SJCRH30 (cell line): ENCODE measurements at regions not wholly inside any gene's neighbourhood (a gene's known extent, or its start where the extent isn't known, plus 50 kb on each side); places are given as distances from the start of the nearest gene placed in this dataset.

Experiments used
- DNase-seq, 2 experiments: peaks; one replicate each; pipeline ENCODE4 v3.0.0-alpha.2; 2015 to 2020
- H3K27ac ChIP-seq: fragments of 250-450 bp; sonication (Bioruptor Pico); 2 replicates; pipeline ENCODE4 v1.5.1; 2020; ENCODE audit warnings: mild to moderate bottlenecking, moderate library complexity
- H3K27me3 ChIP-seq: fragments of 250-450 bp; sonication (Bioruptor Pico); 2 replicates; pipeline ENCODE4 v1.5.1; 2020; ENCODE audit warnings: mild to moderate bottlenecking, moderate library complexity
- H3K36me3 ChIP-seq: fragments of 250-450 bp; sonication (Bioruptor Pico); 2 replicates; pipeline ENCODE4 v1.5.1; 2020; ENCODE audit warnings: mild to moderate bottlenecking, moderate library complexity
- H3K4me1 ChIP-seq: fragments of 250-450 bp; sonication (Bioruptor Pico); 2 replicates; pipeline ENCODE4 v1.5.1; 2020; ENCODE audit warnings: mild to moderate bottlenecking, moderate library complexity
- H3K4me3 ChIP-seq: fragments of 250-450 bp; sonication (Bioruptor Pico); 2 replicates; pipeline ENCODE4 v1.5.1; 2020; ENCODE audit warnings: mild to moderate bottlenecking, moderate library complexity
- H3K9me3 ChIP-seq: fragments of 250-450 bp; sonication (Bioruptor Pico); replicated peaks from 2 replicates; pipeline ENCODE4 v1.5.1; 2020; ENCODE audit warnings: mild to moderate bottlenecking, moderate library complexity

DNA sequence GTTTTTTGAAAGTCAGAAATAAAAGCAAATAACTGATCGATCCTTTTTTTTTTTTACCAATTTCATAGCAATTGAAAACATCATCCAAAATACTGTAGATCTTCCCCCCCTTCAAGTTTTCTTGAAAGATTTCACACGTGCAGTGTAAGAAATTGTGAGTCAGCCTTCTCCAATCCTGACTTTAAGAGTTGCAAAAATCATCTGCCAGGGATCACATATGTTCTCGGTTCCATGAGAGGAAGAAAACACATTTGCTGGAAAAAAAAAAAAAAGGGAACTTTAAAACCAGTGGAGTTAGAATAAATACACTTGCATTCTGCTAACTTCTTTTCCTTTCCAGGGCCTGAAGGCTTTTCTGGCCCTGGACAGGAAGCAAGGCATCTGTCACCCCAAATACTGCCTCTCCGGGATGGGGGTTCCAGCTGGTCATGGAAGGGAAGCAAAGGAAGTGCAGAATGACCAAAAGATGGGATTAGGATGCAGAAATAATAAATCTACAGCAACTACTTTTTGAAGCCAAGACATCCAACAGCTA is 198.4 kb upstream of the KIAA1217 start:
- Histone ChIP-seq H3K4me1 (peaks cover 7% of the 10 kb centered on the region; the same call in 1 of the 2 replicates), H3K36me3 (no peaks in the 10 kb centered on the region), H3K27ac (no peak overlapping the region), H3K27me3 (no peaks in the 10 kb centered on the region), H3K4me3 (no peak overlapping the region), H3K9me3 (no peaks in the 10 kb centered on the region)
- DNase-seq = no peak

GRCh38 chr10:24012249-24012803 is 196.6 kb upstream of the KIAA1217 start:
- Histone ChIP-seq H3K27me3 (no peaks in the 10 kb centered on the region), H3K4me1 (peaks cover 7% of the 10 kb centered on the region; the same call in 1 of the 2 replicates), H3K27ac (no peak overlapping the region), H3K9me3 (no peaks in the 10 kb centered on the region), H3K4me3 (no peak overlapping the region), H3K36me3 (no peaks in the 10 kb centered on the region)
- no peak for DNase-seq

GRCh38 chr10:24027107-24027506 is 181.8 kb upstream of the KIAA1217 start:
- H3K4me1 ChIP-seq = no peaks in the 10 kb centered on the region
- H3K9me3 ChIP-seq = no peaks in the 10 kb centered on the region
- no peak for DNase-seq
- no peaks in the 10 kb centered on the region for H3K27me3 ChIP-seq
- H3K4me3 ChIP-seq = no peak overlapping the region
- H3K27ac ChIP-seq = no peak overlapping the region
- no peaks in the 10 kb centered on the region for H3K36me3 ChIP-seq

DNA sequence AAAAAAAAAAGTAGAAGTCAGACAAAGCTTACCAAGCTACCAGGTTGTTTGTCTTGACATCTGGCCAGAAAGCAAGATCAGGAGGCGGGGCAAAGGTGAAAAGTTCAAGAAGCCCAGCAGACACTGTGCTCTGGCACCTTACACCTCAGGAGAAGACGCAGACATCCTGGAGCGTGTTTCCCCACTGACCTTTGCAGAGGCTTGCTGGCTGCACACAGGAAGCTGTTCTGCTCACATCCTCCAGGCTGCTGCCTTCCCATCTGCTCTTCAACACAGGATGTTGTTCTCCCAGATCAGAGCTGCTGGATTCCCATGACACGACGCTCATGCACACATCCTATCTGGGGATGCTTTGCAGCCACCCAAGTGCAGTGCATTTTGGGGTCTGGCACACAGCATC is 174.4 kb upstream of the KIAA1217 start:
- Histone ChIP-seq H3K9me3 (no peaks in the 10 kb centered on the region), H3K27ac (no peak overlapping the region)
- peak; percentile 11 to 27 for DNase-seq

DNA sequence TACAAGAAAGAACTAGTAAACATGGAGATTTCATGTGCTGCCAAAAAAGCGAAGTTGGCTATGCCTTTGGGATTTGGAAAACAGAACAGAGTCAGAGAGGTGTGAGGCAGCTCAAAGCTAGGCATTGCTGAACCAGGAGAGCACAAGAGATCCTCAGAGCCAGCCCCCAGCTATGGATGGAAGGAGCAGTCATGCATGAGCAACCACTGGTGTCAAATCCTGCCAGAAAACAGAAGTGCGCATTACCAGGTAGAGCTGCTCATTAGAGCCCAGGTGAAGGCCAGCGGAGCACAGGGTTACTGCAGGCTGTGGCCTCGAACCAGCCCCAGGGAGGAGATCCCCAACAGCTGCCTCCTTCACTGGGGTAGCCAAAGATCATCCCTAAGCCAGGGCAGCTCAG is 173.2 kb upstream of the KIAA1217 start:
- 0 out of 2 replicates have a peak, but pooled peaks cover 5% of the 10 kb centered on the region for H3K4me1 ChIP-seq
- H3K36me3 ChIP-seq = no peaks in the 10 kb centered on the region
- no peaks in the 10 kb centered on the region for H3K27me3 ChIP-seq
- H3K27ac ChIP-seq = no peak overlapping the region
- H3K4me3 ChIP-seq = no peak overlapping the region
- no peaks in the 10 kb centered on the region for H3K9me3 ChIP-seq
- DNase-seq = no peak

More for the DNA sequence above, 174.4 kb upstream of the KIAA1217 start:
- Histone ChIP-seq H3K36me3 (no peaks in the 10 kb centered on the region), H3K4me3 (no peak overlapping the region), H3K4me1 (no peaks in the 10 kb centered on the region), H3K27me3 (no peaks in the 10 kb centered on the region)

GRCh38 chr10:24039315-24039714 is 169.6 kb upstream of the KIAA1217 start:
- Histone ChIP-seq H3K4me3 (no peak overlapping the region), H3K4me1 (0 out of 2 replicates have a peak, but pooled peaks cover 5% of the 10 kb centered on the region), H3K36me3 (no peaks in the 10 kb centered on the region), H3K27ac (no peak overlapping the region), H3K27me3 (no peaks in the 10 kb centered on the region), H3K9me3 (no peaks in the 10 kb centered on the region)
- DNase-seq = no peak

GRCh38 chr10:24039897-24040296 is 169.0 kb upstream of the KIAA1217 start:
- no peak overlapping the region for H3K4me3 ChIP-seq
- no peaks in the 10 kb centered on the region for H3K9me3 ChIP-seq
- 0 out of 2 replicates have a peak, but pooled peaks cover 5% of the 10 kb centered on the region for H3K4me1 ChIP-seq
- no peaks in the 10 kb centered on the region for H3K36me3 ChIP-seq
- peak; percentile 32 to 63 for DNase-seq
- H3K27me3 ChIP-seq = no peaks in the 10 kb centered on the region
- no peak overlapping the region for H3K27ac ChIP-seq

GRCh38 chr10:24041034-24041433 is 167.9 kb upstream of the KIAA1217 start:
- no peaks in the 10 kb centered on the region for H3K36me3 ChIP-seq
- H3K9me3 ChIP-seq = no peaks in the 10 kb centered on the region
- H3K4me3 ChIP-seq = no peak overlapping the region
- 0 out of 2 replicates have a peak, but pooled peaks cover 5% of the 10 kb centered on the region for H3K4me1 ChIP-seq
- H3K27ac ChIP-seq = no peak overlapping the region
- H3K27me3 ChIP-seq = no peaks in the 10 kb centered on the region
- DNase-seq = no peak

- no peak for DNase-seq
- Histone ChIP-seq H3K4me3 (no peak overlapping the region), H3K27me3 (no peaks in the 10 kb centered on the region), H3K36me3 (no peaks in the 10 kb centered on the region), H3K4me1 (0 out of 2 replicates have a peak, but pooled peaks cover 5% of the 10 kb centered on the region), H3K9me3 (no peaks in the 10 kb centered on the region), H3K27ac (no peak overlapping the region)
Measured at GRCh38 chr10:24041834-24042233, 167.1 kb upstream of the KIAA1217 start.

- DNase-seq = no peak
- no peaks in the 10 kb centered on the region for H3K9me3 ChIP-seq
- no peaks in the 10 kb centered on the region for H3K27me3 ChIP-seq
- H3K4me3 ChIP-seq = no peak overlapping the region
- no peaks in the 10 kb centered on the region for H3K36me3 ChIP-seq
- H3K27ac ChIP-seq = no peak overlapping the region
- 0 out of 2 replicates have a peak, but pooled peaks cover 5% of the 10 kb centered on the region for H3K4me1 ChIP-seq
Measured at GRCh38 chr10:24042884-24043283, 166.1 kb upstream of the KIAA1217 start.

- H3K4me1 ChIP-seq = no peaks in the 10 kb centered on the region
- H3K27ac ChIP-seq = no peak overlapping the region
- no peaks in the 10 kb centered on the region for H3K36me3 ChIP-seq
Measured at GRCh38 chr10:24046060-24046459, 162.9 kb upstream of the KIAA1217 start.

DNA sequence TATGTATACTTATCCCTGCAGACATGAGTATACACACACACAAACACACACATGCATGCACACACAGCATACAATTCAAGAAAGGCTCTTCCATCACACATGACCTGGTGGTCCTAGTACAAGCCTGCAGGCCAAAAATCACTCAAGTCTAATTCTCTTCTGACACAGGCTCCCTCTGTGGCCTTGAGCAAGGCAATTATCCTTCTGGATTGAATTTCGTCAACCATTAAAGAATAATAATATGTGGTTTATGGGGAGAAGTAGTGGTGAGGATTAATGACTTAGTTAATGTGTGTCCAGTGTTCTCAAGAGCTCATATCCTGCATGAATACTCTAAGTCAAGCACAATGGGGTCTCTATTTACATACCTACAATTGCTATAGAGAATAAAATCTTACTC is 161.8 kb upstream of the KIAA1217 start:
- Histone ChIP-seq H3K9me3 (peaks cover 3% of the 10 kb centered on the region; the same call in 1 of the 2 replicates), H3K36me3 (no peaks in the 10 kb centered on the region), H3K27me3 (no peaks in the 10 kb centered on the region), H3K4me3 (no peak overlapping the region), H3K27ac (no peak overlapping the region), H3K4me1 (no peaks in the 10 kb centered on the region)
- DNase-seq = peak; percentile 13 to 48

More at GRCh38 chr10:24046060-24046459, 162.9 kb upstream of the KIAA1217 start:
- no peaks in the 10 kb centered on the region for H3K27me3 ChIP-seq
- DNase-seq = no peak
- H3K4me3 ChIP-seq = no peak overlapping the region
- peaks cover 3% of the 10 kb centered on the region; the same call in 1 of the 2 replicates for H3K9me3 ChIP-seq

DNA sequence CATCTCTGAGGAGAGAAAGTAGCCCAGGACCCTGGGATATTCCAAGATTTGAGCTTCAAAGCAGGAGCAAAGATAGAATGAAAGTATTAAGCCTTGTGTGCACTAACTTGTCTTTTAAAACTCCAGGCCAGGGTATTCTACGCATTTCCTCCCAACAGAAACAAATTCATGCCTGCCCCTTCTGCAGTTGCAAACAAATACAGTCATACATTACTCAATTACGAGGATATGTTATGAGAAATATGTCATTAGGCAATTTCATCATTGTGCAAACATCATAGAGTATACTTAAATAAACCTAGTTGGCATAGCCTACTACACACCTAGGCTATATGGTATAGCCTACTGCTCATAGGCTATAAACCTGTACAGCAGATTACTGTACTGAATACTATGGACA is 154.5 kb upstream of the KIAA1217 start:
- Histone ChIP-seq H3K4me3 (no peak overlapping the region), H3K27ac (no peak overlapping the region), H3K4me1 (no peaks in the 10 kb centered on the region; the same call in 1 of the 2 replicates), H3K36me3 (no peaks in the 10 kb centered on the region), H3K9me3 (peaks cover 3% of the 10 kb centered on the region; the same call in 1 of the 2 replicates), H3K27me3 (no peaks in the 10 kb centered on the region)
- DNase-seq = no peak

GRCh38 chr10:24080207-24080606 is 128.7 kb upstream of the KIAA1217 start:
- no peaks in the 10 kb centered on the region for H3K4me1 ChIP-seq
- no peak for DNase-seq
- H3K4me3 ChIP-seq = no peak overlapping the region
- H3K36me3 ChIP-seq = no peaks in the 10 kb centered on the region
- no peaks in the 10 kb centered on the region for H3K9me3 ChIP-seq
- H3K27me3 ChIP-seq = no peaks in the 10 kb centered on the region
- no peak overlapping the region for H3K27ac ChIP-seq

DNA sequence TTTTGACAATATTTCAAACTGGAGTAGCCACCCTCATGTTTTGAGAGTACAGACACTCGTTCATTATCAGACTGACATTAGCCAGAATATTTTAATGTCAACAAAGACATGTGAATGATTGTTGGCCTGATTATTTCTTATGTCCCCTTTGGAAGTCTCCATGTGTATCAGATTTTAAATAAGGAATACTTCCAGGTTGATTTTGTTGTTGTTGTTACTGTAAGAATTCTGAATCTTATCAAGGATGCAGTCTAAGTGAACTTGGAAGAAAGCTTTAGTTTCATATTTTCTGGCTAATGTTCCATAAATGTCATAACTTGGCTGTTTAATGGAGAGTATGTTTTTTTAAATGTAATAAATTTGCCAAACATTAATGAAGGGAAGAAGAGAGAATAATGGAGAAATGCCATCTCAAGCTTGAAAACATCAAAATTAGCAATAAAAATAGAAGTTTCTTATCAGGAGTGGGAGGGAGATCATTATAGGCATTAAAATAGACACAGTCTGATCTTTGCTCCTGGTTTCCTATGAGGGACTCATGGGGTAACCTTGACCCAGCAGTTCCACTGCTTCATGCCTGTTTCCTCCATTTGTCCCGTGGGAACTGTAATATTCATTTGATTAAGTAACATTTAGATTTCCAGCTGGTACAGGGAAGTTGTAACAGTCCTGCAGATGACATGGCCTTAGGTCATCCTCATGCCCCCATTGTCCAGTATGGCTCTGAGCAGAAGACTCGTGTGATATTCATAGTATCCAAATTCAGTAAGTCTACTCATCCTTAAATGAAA is 122.4 kb upstream of the KIAA1217 start:
- Histone ChIP-seq H3K27ac (no peak overlapping the region), H3K9me3 (peaks cover 2% of the 10 kb centered on the region; the same call in 1 of the 2 replicates), H3K36me3 (no peaks in the 10 kb centered on the region), H3K4me1 (0 out of 2 replicates have a peak, but pooled peaks cover 3% of the 10 kb centered on the region), H3K27me3 (no peaks in the 10 kb centered on the region), H3K4me3 (no peak overlapping the region)
- DNase-seq = no peak
